K562 (cell line): ENCODE measurements at regions not wholly inside any gene's neighbourhood (a gene's known extent, or its start where the extent isn't known, plus 50 kb on each side); places are given as distances from the start of the nearest gene placed in this dataset.
"Not testable (repeated sequence)": the region's sequence is repeated elsewhere in the genome, so short reads cannot be mapped to it uniquely, and the experiment has no call there.

Experiments used
- ATAC-seq: fragments of 200-7000 bp; cut with Tn5 transposase; 3 replicates; pipeline ENCODE4 v1.9.1; 2020; ENCODE audit warnings: moderate library complexity
- BruUV-seq: library from RNA; stranded (reverse); fragments of 400-500 nt; replicated peaks from 2 replicates; lab custom pipeline; 2021; lab: Mats Ljungman, UMichigan
- CTCF ChIA-PET: fragments of 300-600 bp; formaldehyde crosslinking; extraction: SDS; loops from one replicate; lab custom pipeline; 2021; ENCODE audit warnings: low intra/inter-chr PET ratio; lab: Yijun Ruan, JAX
- POLR2A ChIA-PET: fragments of 300-600, 350-650 bp; sonication (Branson Sonifier 250); formaldehyde crosslinking; extraction: SDS; loops from one replicate; lab custom pipeline; 2021; ENCODE audit warnings: antibody characterized with exemption, inconsistent platforms; lab: Yijun Ruan, JAX
- DNase-seq, 4 experiments: peaks; one replicate each; pipeline versions ENCODE4 v3.0.0 to v3.0.0-alpha.2; 2011 to 2018; ENCODE audit warnings: low spot score in 3 of 4, mixed read lengths in 3 of 4; ENCODE audit errors: extremely low read depth in 1 of 4
- FAIRE-seq: peaks from 2 replicates; lab custom pipeline; 2011; peaks lifted over from hg19 to GRCh38; lab: Jason Lieb, UNC
- H2AFZ ChIP-seq: 2 replicates; pipeline ENCODE4 v1.6.0; 2011; ENCODE audit warnings: low read depth, low read length, control low read depth, inconsistent platforms
- H3K27ac ChIP-seq: fragments of 200-600 bp; 3 replicates; pipeline ENCODE4 v1.8.0; 2011; ENCODE audit warnings: low read depth, mild to moderate bottlenecking, control low read depth, inconsistent platforms, low read length, moderate library complexity, mixed read lengths; ENCODE audit errors: extremely low read depth
- H3K27me3 ChIP-seq, 2 experiments: fragments of 300-600 bp in 1 of 2; 2 replicates in 1 of 2; 3 replicates in 1 of 2; pipeline versions ENCODE4 v1.6.0 to v1.8.0; 2011; ENCODE audit warnings: inconsistent platforms in 2 of 2, low read length in 2 of 2, mild to moderate bottlenecking in 1 of 2, mixed read lengths in 1 of 2, moderate library complexity in 1 of 2; ENCODE audit not compliant: control insufficient read depth in 2 of 2, insufficient read depth in 2 of 2
- H3K36me3 ChIP-seq: fragments of 300-600 bp; 3 replicates; pipeline ENCODE4 v1.8.0; 2011; ENCODE audit warnings: mild to moderate bottlenecking, low read length, inconsistent platforms; ENCODE audit not compliant: control insufficient read depth, insufficient read depth
- H3K4me1 ChIP-seq, 2 experiments: fragments of 200-600 bp in 1 of 2; replicated peaks in 1 of 2; 2 replicates in 1 of 2; 3 replicates in 1 of 2; pipeline versions ENCODE4 v1.5.1 to v1.8.0; 2011; ENCODE audit warnings: inconsistent platforms in 2 of 2, low read length in 2 of 2, mild to moderate bottlenecking in 1 of 2, mixed read lengths in 1 of 2, moderate library complexity in 1 of 2; ENCODE audit not compliant: control insufficient read depth in 2 of 2, insufficient read depth in 2 of 2
- H3K4me2 ChIP-seq: 2 replicates; pipeline ENCODE4 v1.6.1; 2011; ENCODE audit warnings: low read length, control low read depth, inconsistent platforms, mixed read lengths; ENCODE audit not compliant: insufficient read depth
- H3K4me3 ChIP-seq: fragments of 200-600 bp; sonication (generic), shearing (Covaris generic); 2 replicates; pipeline ENCODE4 v1.5.1; 2016; ENCODE audit warnings: control low read depth, inconsistent platforms
- H3K79me2 ChIP-seq: fragments of 200-600 bp; 3 replicates; pipeline ENCODE4 v1.8.0; 2011; ENCODE audit warnings: low read length, inconsistent platforms; ENCODE audit not compliant: control insufficient read depth, insufficient read depth
- H3K9ac ChIP-seq, 2 experiments: 2 replicates each; pipeline versions ENCODE4 v1.6.0 to v1.6.1; 2011; ENCODE audit warnings: low read depth in 2 of 2, low read length in 2 of 2, control low read depth in 1 of 2, inconsistent platforms in 1 of 2, mild to moderate bottlenecking in 1 of 2, mixed read lengths in 1 of 2; ENCODE audit not compliant: insufficient read depth in 1 of 2
- H3K9me1 ChIP-seq: one replicate; pipeline ENCODE4 v1.6.0; 2011; ENCODE audit warnings: inconsistent platforms, mild to moderate bottlenecking, low read length, moderate library complexity; ENCODE audit not compliant: control insufficient read depth, insufficient read depth
- H3K9me3 ChIP-seq: replicated peaks from 2 replicates; pipeline ENCODE4 v1.5.1; 2011; ENCODE audit warnings: low read depth, low read length, inconsistent platforms; ENCODE audit not compliant: control insufficient read depth, insufficient read depth
- H4K20me1 ChIP-seq: replicated peaks from 2 replicates; pipeline ENCODE4 v1.6.1; 2011; ENCODE audit warnings: low read length, inconsistent platforms, mixed read lengths; ENCODE audit not compliant: control insufficient read depth, insufficient read depth
- ELF1 ChIP-seq: fragments of 200-800 bp; sonication (Bioruptor generic); IDR thresholded peaks from 2 replicates; pipeline ENCODE4 v1.6.1; 2016; ENCODE audit warnings: missing genetic modification characterization, missing compliant biosample characterization
- FOXK2 ChIP-seq, 2 experiments: fragments of 450-650 bp; IDR thresholded peaks in 1 of 2; conservative IDR thresholded peaks in 1 of 2; 2 replicates each; pipeline ENCODE4 v1.6.1; 2016; ENCODE audit warnings: low read depth in 2 of 2, mild to moderate bottlenecking in 1 of 2
- MAZ ChIP-seq, 2 experiments: fragments of 450-650 bp in 1 of 2; sonication (generic) in 1 of 2; formaldehyde crosslinking; IDR thresholded peaks in 1 of 2; conservative IDR thresholded peaks in 1 of 2; 2 replicates each; pipeline versions ENCODE4 v1.4.0 to v1.5.0; 2020; ENCODE audit warnings: mild to moderate bottlenecking in 1 of 2, missing genetic modification reagents in 1 of 2
- MYBL2 ChIP-seq, 2 experiments: fragments of 450-650 bp in 1 of 2; sonication (generic) in 1 of 2; formaldehyde crosslinking in 1 of 2; IDR thresholded peaks; 2 replicates each; pipeline versions ENCODE4 v1.6.1 to v1.8.1; 2017 to 2022; ENCODE audit warnings: borderline replicate concordance in 1 of 2, inconsistent platforms in 1 of 2, low read depth in 1 of 2, mild to moderate bottlenecking in 1 of 2, missing genetic modification reagents in 1 of 2, moderate library complexity in 1 of 2
- TAF1 ChIP-seq: IDR thresholded peaks from 2 replicates; pipeline ENCODE4 v1.6.1; 2011; ENCODE audit warnings: mild to moderate bottlenecking, low read length, moderate library complexity; ENCODE audit not compliant: insufficient read depth, control insufficient read depth, severe bottlenecking; ENCODE audit errors: extremely low read depth
- WGBS: fragments of 100-300 bp; shearing (Covaris generic); methylation state at CpG from one replicate; pipeline ENCODE4 v1.1.6; 2016; ENCODE audit warnings: low coverage, mixed read lengths; ENCODE audit not compliant: insufficient coverage; ENCODE audit errors: missing lambda C conversion rate; 5-methylcytosine and 5-hydroxymethylcytosine counted together
- in situ Hi-C: fragments of 300-500 bp; cut with MboI; formaldehyde crosslinking; loops from 4 replicates; pipeline ENCODE4 v1.15.0; 2018; ENCODE audit warnings: inconsistent platforms, mixed read lengths
- intact Hi-C: fragments of 100-400 bp; cut with micrococcal nuclease; formaldehyde crosslinking; loops from 2 replicates; pipeline ENCODE4 v1.14.2; 2022
- TF ChIP-seq, protein P1 (sequence below): fragments of 450-650 bp; IDR thresholded peaks from 2 replicates; pipeline ENCODE4 v1.6.1; 2016; ENCODE audit warnings: borderline replicate concordance
- TF ChIP-seq, protein P2 (sequence below): fragments of 450-650 bp; IDR thresholded peaks from 2 replicates; pipeline ENCODE4 v1.6.1; 2014; ENCODE audit warnings: low read depth, mild to moderate bottlenecking, moderate library complexity, borderline replicate concordance
- TF ChIP-seq, protein P3 (sequence below): fragments of 450-650 bp; IDR thresholded peaks from 2 replicates; pipeline ENCODE4 v1.6.1; 2018; ENCODE audit not compliant: partially characterized antibody

- TSS peak; percentile 94 for BruUV-seq
- WGBS: 0% methylated on average over 12 of the region's 42 CpGs
- H3K4me1 ChIP-seq; in situ Hi-C loops; intact Hi-C loops; H4K20me1 ChIP-seq; H3K36me3 ChIP-seq; H3K9me3 ChIP-seq; CTCF ChIA-PET; H3K79me2 ChIP-seq; H3K9me1 ChIP-seq; H3K27me3 ChIP-seq; POLR2A ChIA-PET; TF ChIP-seq MYBL2 (CRISPR knock-in tag; IDR thresholded peaks at IDR 0.05; ENCODE audit: borderline replicate concordance): not testable (repeated sequence)
- DNase-seq (peak; percentile 46 to 88 (median 48)), ATAC-seq (peak; percentile 94), FAIRE-seq (peak; percentile 75)
- peak overlapping the region; percentile 69 for H3K4me2 ChIP-seq
- H3K27ac ChIP-seq: peak overlapping the region; percentile 84
- H2AFZ ChIP-seq: peak overlapping the region; percentile 92
- peak overlapping the region; percentile 66 to 90 for H3K9ac ChIP-seq
- peak overlapping the region; percentile 50 for H3K4me3 ChIP-seq
- TF ChIP-seq, protein P1, sequence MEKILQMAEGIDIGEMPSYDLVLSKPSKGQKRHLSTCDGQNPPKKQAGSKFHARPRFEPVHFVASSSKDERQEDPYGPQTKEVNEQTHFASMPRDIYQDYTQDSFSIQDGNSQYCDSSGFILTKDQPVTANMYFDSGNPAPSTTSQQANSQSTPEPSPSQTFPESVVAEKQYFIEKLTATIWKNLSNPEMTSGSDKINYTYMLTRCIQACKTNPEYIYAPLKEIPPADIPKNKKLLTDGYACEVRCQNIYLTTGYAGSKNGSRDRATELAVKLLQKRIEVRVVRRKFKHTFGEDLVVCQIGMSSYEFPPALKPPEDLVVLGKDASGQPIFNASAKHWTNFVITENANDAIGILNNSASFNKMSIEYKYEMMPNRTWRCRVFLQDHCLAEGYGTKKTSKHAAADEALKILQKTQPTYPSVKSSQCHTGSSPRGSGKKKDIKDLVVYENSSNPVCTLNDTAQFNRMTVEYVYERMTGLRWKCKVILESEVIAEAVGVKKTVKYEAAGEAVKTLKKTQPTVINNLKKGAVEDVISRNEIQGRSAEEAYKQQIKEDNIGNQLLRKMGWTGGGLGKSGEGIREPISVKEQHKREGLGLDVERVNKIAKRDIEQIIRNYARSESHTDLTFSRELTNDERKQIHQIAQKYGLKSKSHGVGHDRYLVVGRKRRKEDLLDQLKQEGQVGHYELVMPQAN: peak; percentile 74; the same call in 1 of the 2 replicates
- TF ChIP-seq, protein P2, sequence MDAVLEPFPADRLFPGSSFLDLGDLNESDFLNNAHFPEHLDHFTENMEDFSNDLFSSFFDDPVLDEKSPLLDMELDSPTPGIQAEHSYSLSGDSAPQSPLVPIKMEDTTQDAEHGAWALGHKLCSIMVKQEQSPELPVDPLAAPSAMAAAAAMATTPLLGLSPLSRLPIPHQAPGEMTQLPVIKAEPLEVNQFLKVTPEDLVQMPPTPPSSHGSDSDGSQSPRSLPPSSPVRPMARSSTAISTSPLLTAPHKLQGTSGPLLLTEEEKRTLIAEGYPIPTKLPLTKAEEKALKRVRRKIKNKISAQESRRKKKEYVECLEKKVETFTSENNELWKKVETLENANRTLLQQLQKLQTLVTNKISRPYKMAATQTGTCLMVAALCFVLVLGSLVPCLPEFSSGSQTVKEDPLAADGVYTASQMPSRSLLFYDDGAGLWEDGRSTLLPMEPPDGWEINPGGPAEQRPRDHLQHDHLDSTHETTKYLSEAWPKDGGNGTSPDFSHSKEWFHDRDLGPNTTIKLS: 0 out of 2 replicates have a peak, but pooled peaks have one; percentile 34
- TF ChIP-seq ELF1 (peak; percentile 71), MAZ (CRISPR knock-in tag; conservative IDR thresholded peaks at IDR 0.05 in 1 of 2, IDR thresholded peaks at IDR 0.05 in 1 of 2) (peak; percentile 61 to 69; a peak in 3 of 4 replicates), TAF1 (peak; percentile 48), FOXK2 (conservative IDR thresholded peaks at IDR 0.05 in 1 of 2, IDR thresholded peaks at IDR 0.05 in 1 of 2; ENCODE audit: low read depth in 2 of 2) (0 out of 4 replicates have a peak, but pooled peaks of 1 of the 2 experiments have one; percentile 21), MYBL2 (IDR thresholded peaks at IDR 0.05; ENCODE audit: low read depth) (peak; percentile 46; the same call in 1 of the 2 replicates)
- TF ChIP-seq, protein P3, sequence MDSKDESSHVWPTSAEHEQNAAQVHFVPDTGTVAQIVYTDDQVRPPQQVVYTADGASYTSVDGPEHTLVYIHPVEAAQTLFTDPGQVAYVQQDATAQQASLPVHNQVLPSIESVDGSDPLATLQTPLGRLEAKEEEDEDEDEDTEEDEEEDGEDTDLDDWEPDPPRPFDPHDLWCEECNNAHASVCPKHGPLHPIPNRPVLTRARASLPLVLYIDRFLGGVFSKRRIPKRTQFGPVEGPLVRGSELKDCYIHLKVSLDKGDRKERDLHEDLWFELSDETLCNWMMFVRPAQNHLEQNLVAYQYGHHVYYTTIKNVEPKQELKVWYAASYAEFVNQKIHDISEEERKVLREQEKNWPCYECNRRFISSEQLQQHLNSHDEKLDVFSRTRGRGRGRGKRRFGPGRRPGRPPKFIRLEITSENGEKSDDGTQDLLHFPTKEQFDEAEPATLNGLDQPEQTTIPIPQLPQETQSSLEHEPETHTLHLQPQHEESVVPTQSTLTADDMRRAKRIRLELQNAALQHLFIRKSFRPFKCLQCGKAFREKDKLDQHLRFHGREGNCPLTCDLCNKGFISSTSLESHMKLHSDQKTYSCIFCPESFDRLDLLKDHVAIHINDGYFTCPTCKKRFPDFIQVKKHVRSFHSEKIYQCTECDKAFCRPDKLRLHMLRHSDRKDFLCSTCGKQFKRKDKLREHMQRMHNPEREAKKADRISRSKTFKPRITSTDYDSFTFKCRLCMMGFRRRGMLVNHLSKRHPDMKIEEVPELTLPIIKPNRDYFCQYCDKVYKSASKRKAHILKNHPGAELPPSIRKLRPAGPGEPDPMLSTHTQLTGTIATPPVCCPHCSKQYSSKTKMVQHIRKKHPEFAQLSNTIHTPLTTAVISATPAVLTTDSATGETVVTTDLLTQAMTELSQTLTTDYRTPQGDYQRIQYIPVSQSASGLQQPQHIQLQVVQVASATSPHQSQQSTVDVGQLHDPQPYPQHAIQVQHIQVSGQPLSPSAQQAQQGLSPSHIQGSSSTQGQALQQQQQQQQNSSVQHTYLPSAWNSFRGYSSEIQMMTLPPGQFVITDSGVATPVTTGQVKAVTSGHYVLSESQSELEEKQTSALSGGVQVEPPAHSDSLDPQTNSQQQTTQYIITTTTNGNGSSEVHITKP: peak; percentile 60
Observed at GRCh38 chr12:9283346-9284095, 75.3 kb upstream of the PZP start.
